ENCODE measurements at regions not wholly inside any gene's neighbourhood (a gene's known extent, or its start where the extent isn't known, plus 50 kb on each side); places are given as distances from the start of the nearest gene placed in this dataset.

DNA sequence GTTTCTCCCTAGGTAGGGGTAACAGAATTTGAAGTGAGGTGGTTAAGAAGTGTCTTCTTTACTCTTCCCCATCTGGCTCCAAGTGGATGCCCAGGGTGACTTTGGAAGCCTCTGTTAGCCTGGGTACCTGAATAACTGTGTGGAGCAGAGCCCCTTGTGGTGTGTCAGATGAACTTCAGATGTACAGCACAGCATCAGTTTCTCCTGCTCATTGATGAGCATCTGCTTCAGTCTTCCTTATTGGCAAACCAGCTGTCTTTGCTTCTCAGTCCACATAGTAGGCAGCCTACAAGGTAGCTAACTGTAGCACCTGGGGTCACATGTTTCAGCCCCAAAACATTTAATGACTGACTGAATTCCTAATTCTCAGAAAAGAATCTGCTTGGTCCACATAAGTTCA, 56.2 kb upstream of the ATP8B1 start:
- TF ChIP-seq, protein P1, sequence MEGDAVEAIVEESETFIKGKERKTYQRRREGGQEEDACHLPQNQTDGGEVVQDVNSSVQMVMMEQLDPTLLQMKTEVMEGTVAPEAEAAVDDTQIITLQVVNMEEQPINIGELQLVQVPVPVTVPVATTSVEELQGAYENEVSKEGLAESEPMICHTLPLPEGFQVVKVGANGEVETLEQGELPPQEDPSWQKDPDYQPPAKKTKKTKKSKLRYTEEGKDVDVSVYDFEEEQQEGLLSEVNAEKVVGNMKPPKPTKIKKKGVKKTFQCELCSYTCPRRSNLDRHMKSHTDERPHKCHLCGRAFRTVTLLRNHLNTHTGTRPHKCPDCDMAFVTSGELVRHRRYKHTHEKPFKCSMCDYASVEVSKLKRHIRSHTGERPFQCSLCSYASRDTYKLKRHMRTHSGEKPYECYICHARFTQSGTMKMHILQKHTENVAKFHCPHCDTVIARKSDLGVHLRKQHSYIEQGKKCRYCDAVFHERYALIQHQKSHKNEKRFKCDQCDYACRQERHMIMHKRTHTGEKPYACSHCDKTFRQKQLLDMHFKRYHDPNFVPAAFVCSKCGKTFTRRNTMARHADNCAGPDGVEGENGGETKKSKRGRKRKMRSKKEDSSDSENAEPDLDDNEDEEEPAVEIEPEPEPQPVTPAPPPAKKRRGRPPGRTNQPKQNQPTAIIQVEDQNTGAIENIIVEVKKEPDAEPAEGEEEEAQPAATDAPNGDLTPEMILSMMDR (IDR thresholded peaks at IDR 0.05; ENCODE audit: low read depth, low read length): peak; percentile 54
- H3K4me3 ChIP-seq (ENCODE audit: low read depth, low read length): no peak overlapping the region
- in situ Hi-C loops (cut with HindIII; ENCODE audit: low sequenced_read_pairs): no loop called here
- peak; percentile 14 for DNase-seq (ENCODE audit: low read depth, low spot score)

DNA sequence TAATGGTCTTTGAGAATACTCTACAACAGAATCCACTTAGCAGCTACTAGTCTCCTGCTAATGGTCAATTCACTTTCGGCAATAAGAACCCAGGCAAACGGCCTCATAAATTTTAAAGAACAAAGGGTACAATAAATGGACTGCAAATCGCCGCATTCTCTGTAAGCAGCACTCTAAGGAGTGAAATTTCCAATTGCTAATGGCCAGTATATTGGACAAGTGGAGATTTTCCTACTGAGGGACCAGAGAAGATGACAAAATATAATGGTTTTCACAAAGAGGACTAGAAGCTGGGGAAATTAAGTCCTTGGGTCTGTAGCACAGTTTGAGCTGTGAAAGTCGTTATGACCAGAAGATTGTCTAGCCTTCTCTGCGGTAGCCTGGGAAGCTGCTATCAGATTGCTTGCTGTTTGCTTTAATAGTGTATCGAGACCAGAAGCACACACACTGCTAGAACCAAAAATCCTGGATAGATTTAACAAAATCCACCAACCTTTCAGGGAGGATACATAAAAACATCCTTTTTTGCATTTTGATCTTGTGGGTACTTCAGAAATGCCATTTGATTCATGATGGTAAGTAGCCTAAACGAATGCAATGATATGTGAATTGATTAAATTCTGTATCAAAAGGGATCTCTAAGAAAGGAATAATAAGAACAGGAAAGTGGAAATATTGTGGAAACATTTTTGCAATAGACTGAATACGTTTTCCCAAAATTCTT, 53.6 kb upstream of the ATP8B1 start:
- no peak for DNase-seq (ENCODE audit: low read depth, low spot score)
- in situ Hi-C loops (cut with HindIII; ENCODE audit: low sequenced_read_pairs): no loop called here
- H3K4me3 ChIP-seq (ENCODE audit: low read depth, low read length): no peak overlapping the region
- TF ChIP-seq, protein P1 (IDR thresholded peaks at IDR 0.05; ENCODE audit: low read depth, low read length): no peak

DNA sequence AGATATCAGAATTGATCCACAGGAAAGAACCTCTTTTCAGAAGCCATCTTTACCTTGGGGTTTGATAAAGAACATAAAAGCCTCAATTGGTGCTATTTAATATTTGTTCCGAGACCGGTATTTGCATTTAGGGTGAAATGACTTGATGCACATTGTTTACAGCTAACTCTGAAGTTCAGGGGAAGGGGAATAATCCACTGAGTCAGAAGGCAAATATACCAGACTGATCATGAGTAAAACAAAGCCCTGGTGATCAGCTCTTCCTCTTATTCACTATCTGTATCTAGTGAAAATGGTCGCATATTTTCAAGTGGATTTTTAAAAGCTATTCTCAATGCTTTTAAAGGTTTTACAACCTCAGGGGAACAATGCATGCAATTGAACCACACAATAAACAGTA, 53.0 kb upstream of the ATP8B1 start:
- no peak overlapping the region for H3K4me3 ChIP-seq (ENCODE audit: low read depth, low read length)
- TF ChIP-seq, protein P1 (IDR thresholded peaks at IDR 0.05; ENCODE audit: low read depth, low read length): no peak
- in situ Hi-C loops (cut with HindIII; ENCODE audit: low sequenced_read_pairs): no loop called here
- no peak for DNase-seq (ENCODE audit: low read depth, low spot score)

DNA sequence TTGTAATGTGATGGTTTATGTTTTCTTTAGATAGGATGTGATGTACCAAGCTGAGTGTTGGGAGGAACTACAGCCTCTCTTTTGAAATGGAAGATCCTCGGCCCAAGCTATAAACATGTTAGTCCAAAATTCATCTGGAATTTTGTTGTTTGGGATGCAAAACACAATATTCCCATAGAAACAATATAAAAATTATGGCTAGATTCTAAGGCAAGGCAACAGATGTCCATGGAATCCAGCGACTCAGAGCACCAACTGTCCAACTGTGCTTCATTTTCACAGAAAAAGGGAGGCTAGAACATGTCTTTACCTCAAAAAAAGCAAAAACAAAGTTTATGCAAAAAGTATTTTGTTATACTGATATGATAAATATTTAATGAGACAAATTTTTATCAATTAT, 52.4 kb upstream of the ATP8B1 start:
- no peak overlapping the region for H3K4me3 ChIP-seq (ENCODE audit: low read depth, low read length)
- in situ Hi-C loops (cut with HindIII; ENCODE audit: low sequenced_read_pairs): no loop called here
- TF ChIP-seq, protein P1 (IDR thresholded peaks at IDR 0.05; ENCODE audit: low read depth, low read length): no peak
- no peak for DNase-seq (ENCODE audit: low read depth, low spot score)

DNA sequence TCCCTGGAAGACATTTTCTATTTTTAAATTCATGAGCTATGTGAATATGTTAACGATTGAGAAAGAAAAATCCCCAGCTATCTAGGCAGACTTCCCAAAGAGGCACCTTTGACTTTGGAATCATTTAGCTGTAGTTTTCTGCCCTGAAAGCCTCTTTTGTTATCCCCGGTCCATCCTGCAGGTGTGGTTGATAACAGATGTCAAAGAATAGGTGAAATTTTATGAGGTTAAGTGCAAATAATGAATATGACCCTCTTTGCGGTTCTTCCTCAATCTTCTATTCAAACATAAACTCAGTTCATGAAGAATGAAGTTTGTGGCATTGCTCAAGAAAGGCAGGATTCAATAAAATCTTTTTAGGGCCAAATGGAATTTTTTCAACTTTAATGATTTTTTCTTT, 51.6 kb upstream of the ATP8B1 start:
- TF ChIP-seq, protein P1 (IDR thresholded peaks at IDR 0.05; ENCODE audit: low read depth, low read length): no peak

GRCh38 chr18:57853864-57854263, 50.7 kb upstream of the ATP8B1 start:
- no peak for DNase-seq (ENCODE audit: low read depth, low spot score)
- TF ChIP-seq, protein P1 (IDR thresholded peaks at IDR 0.05; ENCODE audit: low read depth, low read length): no peak
- in situ Hi-C loops (cut with HindIII; ENCODE audit: low sequenced_read_pairs): no loop called here
- H3K4me3 ChIP-seq (ENCODE audit: low read depth, low read length): no peak overlapping the region

More for the DNA sequence above, 51.6 kb upstream of the ATP8B1 start:
- in situ Hi-C loops (cut with HindIII; ENCODE audit: low sequenced_read_pairs): no loop called here
- H3K4me3 ChIP-seq (ENCODE audit: low read depth, low read length): no peak overlapping the region
- no peak for DNase-seq (ENCODE audit: low read depth, low spot score)

Data from astrocyte of the spinal cord (primary cell).